Tibial nerve (tissue), 4 donors: ENCODE measurements at regions not wholly inside any gene's neighbourhood (a gene's known extent, or its start where the extent isn't known, plus 50 kb on each side); places are given as distances from the start of the nearest gene placed in this dataset.
"Not testable (repeated sequence)": the region's sequence is repeated elsewhere in the genome, so short reads cannot be mapped to it uniquely, and the experiment has no call there.

ENCODE experiments used
- DNase-seq, 2 donors: peaks; one replicate each; pipeline ENCODE4 v3.0.0-alpha.2; 2019; ENCODE audit warnings: low spot score in 2 of 2
- H3K27ac ChIP-seq, 4 donors: fragments of 200-600 bp; sonication (generic) in 3 of 4; one replicate each; pipeline ENCODE4 v1.5.1; 2017 to 2019; ENCODE audit warnings: mild to moderate bottlenecking in 1 of 4
- H3K27me3 ChIP-seq, 2 donors: fragments of 200-600 bp; sonication (generic) in 1 of 2; one replicate each; pipeline versions ENCODE4 v1.5.1 to v1.6.0; 2017 to 2019
- H3K36me3 ChIP-seq, 3 donors: fragments of 200-600 bp; sonication (generic); one replicate each; pipeline ENCODE4 v1.5.1; 2018 to 2019
- H3K4me1 ChIP-seq, 4 donors: fragments of 200-600 bp; sonication (generic) in 3 of 4; one replicate each; pipeline ENCODE4 v1.5.1; 2017 to 2019
- H3K4me3 ChIP-seq, 4 donors: fragments of 200-600 bp; sonication (generic) in 3 of 4; one replicate each; pipeline ENCODE4 v1.5.1; 2017 to 2019; ENCODE audit warnings: mild to moderate bottlenecking in 1 of 4, moderate library complexity in 1 of 4
- H3K9me3 ChIP-seq, 4 donors: fragments of 200-600 bp; sonication (generic) in 3 of 4; one replicate each; pipeline ENCODE4 v1.5.1; 2017 to 2019
- EP300 ChIP-seq, 2 donors: sonication (generic); formaldehyde crosslinking; IDR thresholded peaks; one replicate each; pipeline ENCODE4 v1.6.1; 2017; ENCODE audit warnings: antibody characterized with exemption in 2 of 2, mild to moderate bottlenecking in 1 of 2
- POLR2A ChIP-seq, 2 donors: fragments of 450-650 bp; IDR thresholded peaks; one replicate each; pipeline ENCODE4 v1.6.1; 2017; ENCODE audit warnings: antibody characterized with exemption in 2 of 2, mild to moderate bottlenecking in 2 of 2, moderate library complexity in 2 of 2
- WGBS, 2 donors: methylation state at CpG; one replicate each; pipeline ENCODE4 v1.1.5; 2018; 5-methylcytosine and 5-hydroxymethylcytosine counted together
- TF ChIP-seq, protein P1 (sequence below), 5 experiments: fragments of 200-600 bp in 3 of 5; fragments of 450-650 bp in 2 of 5; sonication (generic) in 3 of 5; IDR thresholded peaks; one replicate each; pipeline ENCODE4 v1.5.1; 2016 to 2019; ENCODE audit warnings: antibody characterized with exemption in 5 of 5, mild to moderate bottlenecking in 3 of 5, moderate library complexity in 2 of 5

- 75% methylated on average over 4 of the region's 4 CpGs for WGBS, 2 donors
- H3K27ac ChIP-seq, result no peak overlapping the region
- no peak for DNase-seq
- H3K36me3 ChIP-seq, result no peaks in the 10 kb centered on the region
- no peaks in the 10 kb centered on the region for H3K4me1 ChIP-seq
- H3K9me3 ChIP-seq, result no peaks in the 10 kb centered on the region
- TF ChIP-seq, protein P1, sequence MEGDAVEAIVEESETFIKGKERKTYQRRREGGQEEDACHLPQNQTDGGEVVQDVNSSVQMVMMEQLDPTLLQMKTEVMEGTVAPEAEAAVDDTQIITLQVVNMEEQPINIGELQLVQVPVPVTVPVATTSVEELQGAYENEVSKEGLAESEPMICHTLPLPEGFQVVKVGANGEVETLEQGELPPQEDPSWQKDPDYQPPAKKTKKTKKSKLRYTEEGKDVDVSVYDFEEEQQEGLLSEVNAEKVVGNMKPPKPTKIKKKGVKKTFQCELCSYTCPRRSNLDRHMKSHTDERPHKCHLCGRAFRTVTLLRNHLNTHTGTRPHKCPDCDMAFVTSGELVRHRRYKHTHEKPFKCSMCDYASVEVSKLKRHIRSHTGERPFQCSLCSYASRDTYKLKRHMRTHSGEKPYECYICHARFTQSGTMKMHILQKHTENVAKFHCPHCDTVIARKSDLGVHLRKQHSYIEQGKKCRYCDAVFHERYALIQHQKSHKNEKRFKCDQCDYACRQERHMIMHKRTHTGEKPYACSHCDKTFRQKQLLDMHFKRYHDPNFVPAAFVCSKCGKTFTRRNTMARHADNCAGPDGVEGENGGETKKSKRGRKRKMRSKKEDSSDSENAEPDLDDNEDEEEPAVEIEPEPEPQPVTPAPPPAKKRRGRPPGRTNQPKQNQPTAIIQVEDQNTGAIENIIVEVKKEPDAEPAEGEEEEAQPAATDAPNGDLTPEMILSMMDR (IDR thresholded peaks at IDR 0.05), result no peak
- TF ChIP-seq POLR2A (IDR thresholded peaks at IDR 0.05) (no peak), EP300 (IDR thresholded peaks at IDR 0.05) (no peak)
- H3K27me3 ChIP-seq, result no peaks in the 10 kb centered on the region
- no peak overlapping the region for H3K4me3 ChIP-seq
These were observed 58.1 kb upstream of the SLC25A36 start for GRCh38 chr3:140883428-140884040.

DNA sequence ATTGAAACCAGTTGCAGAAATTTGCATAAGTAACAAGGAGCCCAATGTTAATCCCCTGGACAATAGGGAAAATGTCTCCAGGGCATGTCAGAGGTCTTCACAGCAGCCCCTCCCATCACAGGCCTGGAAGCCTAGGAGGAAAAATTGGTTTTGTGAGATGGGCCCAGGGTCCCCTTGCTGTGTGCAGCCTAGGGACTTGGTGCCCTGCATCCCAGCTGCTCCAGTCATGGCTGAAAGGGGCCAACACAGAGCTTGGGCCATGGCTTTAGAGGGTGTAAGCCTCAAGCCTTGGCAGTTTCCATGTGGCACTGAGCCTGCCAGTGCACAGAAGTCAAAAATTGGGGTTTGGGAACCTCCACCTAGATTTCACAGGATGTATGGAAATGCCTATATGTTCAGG is 55.9 kb upstream of the SLC25A36 start:
- H3K9me3 ChIP-seq, H3K4me1 ChIP-seq, H3K27me3 ChIP-seq, DNase-seq, H3K4me3 ChIP-seq, H3K36me3 ChIP-seq, H3K27ac ChIP-seq: not testable (repeated sequence)
